ENCODE measurements at regions not wholly inside any gene's neighbourhood (a gene's known extent, or its start where the extent isn't known, plus 50 kb on each side); places are given as distances from the start of the nearest gene placed in this dataset.

DNA sequence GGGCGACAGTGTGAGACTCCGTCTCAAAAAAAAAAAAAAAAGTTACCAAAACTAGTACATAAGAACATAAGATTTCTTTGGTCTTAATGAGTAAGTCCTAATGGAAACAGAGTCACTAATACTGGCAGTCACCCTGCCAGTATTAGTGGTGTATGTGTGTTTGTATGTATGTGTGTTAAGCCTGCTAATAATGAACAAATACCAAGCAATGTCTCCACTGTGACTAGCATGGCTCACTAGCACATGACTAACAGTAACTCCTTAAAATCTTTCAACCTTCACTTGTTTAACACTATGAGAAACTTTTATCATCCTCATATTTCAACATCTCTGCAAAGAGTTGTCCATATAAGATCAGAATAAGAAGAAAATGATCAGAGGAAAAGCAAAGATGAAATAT is 231.0 kb upstream of the ATP11B start:
- TF ChIP-seq POLR2AphosphoS5 (IDR thresholded peaks at IDR 0.05), result no peak
- TF ChIP-seq, protein P1, sequence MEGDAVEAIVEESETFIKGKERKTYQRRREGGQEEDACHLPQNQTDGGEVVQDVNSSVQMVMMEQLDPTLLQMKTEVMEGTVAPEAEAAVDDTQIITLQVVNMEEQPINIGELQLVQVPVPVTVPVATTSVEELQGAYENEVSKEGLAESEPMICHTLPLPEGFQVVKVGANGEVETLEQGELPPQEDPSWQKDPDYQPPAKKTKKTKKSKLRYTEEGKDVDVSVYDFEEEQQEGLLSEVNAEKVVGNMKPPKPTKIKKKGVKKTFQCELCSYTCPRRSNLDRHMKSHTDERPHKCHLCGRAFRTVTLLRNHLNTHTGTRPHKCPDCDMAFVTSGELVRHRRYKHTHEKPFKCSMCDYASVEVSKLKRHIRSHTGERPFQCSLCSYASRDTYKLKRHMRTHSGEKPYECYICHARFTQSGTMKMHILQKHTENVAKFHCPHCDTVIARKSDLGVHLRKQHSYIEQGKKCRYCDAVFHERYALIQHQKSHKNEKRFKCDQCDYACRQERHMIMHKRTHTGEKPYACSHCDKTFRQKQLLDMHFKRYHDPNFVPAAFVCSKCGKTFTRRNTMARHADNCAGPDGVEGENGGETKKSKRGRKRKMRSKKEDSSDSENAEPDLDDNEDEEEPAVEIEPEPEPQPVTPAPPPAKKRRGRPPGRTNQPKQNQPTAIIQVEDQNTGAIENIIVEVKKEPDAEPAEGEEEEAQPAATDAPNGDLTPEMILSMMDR (IDR thresholded peaks at IDR 0.05), result no peak

Measured in prostate gland (tissue), 2 donors.